Activated naive CD4-positive, alpha-beta T cell treated with anti-CD3 and anti-CD28 coated beads for 36 hours (primary cell): ENCODE measurements at regions not wholly inside any gene's neighbourhood (a gene's known extent, or its start where the extent isn't known, plus 50 kb on each side); places are given as distances from the start of the nearest gene placed in this dataset.

Experiments
- CTCF ChIA-PET: fragments of 350-600 bp; sonication (Branson Sonifier 250); formaldehyde crosslinking; loops from one replicate; lab custom pipeline; 2021; ENCODE audit warnings: antibody characterized with exemption; lab: Charles Lee
- DNase-seq: peaks from one replicate; pipeline ENCODE4 v3.0.0-alpha.2; 2020
- H3K27ac Mint-ChIP-seq: one replicate; pipeline ENCODE4 v1.8.0; 2021; ENCODE audit warnings: mild to moderate bottlenecking, mixed read lengths
- H3K27me3 Mint-ChIP-seq: one replicate; pipeline ENCODE4 v1.8.0; 2021; ENCODE audit warnings: low read depth, mixed read lengths
- H3K36me3 Mint-ChIP-seq: one replicate; pipeline ENCODE4 v1.8.0; 2021; ENCODE audit warnings: low read depth, mixed read lengths
- H3K4me1 Mint-ChIP-seq: one replicate; pipeline ENCODE4 v1.8.0; 2021; ENCODE audit warnings: low read depth, mixed read lengths
- H3K4me3 Mint-ChIP-seq: one replicate; pipeline ENCODE4 v1.8.0; 2021; ENCODE audit warnings: mild to moderate bottlenecking, moderate library complexity, mixed read lengths
- H3K9me3 Mint-ChIP-seq: one replicate; pipeline ENCODE4 v1.8.0; 2021; ENCODE audit warnings: mixed read lengths
- intact Hi-C: fragments of 100-400 bp; cut with micrococcal nuclease; formaldehyde crosslinking; loops from one replicate; pipeline ENCODE4 v1.15.1; 2023

DNA sequence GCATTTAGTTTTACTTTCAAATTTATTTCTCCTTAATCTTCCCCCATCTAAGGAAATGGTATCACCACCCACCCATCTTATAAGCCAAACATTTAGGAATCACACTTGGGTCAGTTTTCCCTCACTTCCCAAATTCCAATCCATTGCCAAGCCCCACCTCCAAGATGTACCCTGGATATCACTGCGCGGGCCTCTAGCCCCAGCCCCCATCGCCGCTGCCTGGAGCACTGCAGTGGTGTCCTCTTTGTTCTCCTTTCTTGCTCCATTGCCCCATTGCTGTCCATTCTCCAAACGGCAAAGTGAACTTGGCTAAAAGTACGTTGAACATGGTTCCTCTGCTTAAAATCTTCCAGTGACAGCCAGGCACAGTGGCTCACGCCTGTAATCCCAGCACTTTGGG lies 267.8 kb downstream of the SHOX2 start:
- no peak for DNase-seq
- Mint-ChIP-seq H3K4me1 (no peaks in the 10 kb centered on the region), H3K4me3 (no peak overlapping the region), H3K27me3 (no peaks in the 10 kb centered on the region), H3K27ac (no peak overlapping the region), H3K9me3 (no peaks in the 10 kb centered on the region), H3K36me3 (no peaks in the 10 kb centered on the region)
- CTCF ChIA-PET = no interaction called here
- intact Hi-C loops = no loop called here

DNA sequence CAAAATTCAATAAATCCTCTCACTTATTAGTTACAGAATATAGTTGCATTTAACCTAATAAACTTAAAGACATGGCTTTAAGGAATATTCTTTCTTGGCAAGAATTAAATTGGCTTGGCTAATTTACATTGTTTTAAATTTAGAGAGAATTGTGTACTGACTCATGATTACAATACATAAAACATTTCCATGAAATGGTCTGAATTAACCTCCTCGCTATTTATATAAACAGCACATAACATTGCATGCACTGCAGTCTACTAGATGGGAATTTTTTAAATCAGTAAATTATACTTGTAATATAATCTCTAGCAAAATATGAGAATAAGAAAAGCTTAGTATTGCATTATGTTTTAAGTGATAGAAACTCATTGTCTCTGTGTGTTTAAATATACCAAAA lies 268.9 kb downstream of the SHOX2 start:
- H3K36me3 Mint-ChIP-seq = no peaks in the 10 kb centered on the region
- no peak overlapping the region for H3K27ac Mint-ChIP-seq
- H3K4me3 Mint-ChIP-seq = no peak overlapping the region
- no peak for DNase-seq
- CTCF ChIA-PET = no interaction called here
- no peaks in the 10 kb centered on the region for H3K4me1 Mint-ChIP-seq
- intact Hi-C loops = no loop called here
- no peaks in the 10 kb centered on the region for H3K9me3 Mint-ChIP-seq
- H3K27me3 Mint-ChIP-seq = no peaks in the 10 kb centered on the region

DNA sequence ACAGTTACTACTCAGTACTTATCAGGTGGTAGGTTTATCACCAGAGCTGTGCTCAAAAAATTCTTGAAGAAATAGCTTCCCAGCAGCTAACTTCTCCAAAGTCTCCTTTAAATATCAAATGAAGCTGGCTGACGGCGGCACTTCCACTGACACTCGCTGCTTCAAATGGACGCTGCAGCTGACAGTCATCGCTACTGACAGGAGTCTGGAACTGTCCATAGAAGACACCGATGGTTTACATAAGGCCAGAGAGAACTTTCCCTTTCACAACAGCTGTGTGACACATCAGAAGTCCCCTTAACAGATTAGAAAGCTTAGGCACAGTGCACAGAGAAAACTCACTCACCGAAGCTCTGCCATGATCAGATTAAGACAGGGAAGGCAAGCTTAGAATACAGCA lies 270.2 kb downstream of the SHOX2 start:
- H3K27me3 Mint-ChIP-seq = no peaks in the 10 kb centered on the region
- H3K9me3 Mint-ChIP-seq = no peaks in the 10 kb centered on the region
- intact Hi-C loops = no loop called here
- H3K4me1 Mint-ChIP-seq = no peaks in the 10 kb centered on the region
- no peak overlapping the region for H3K4me3 Mint-ChIP-seq
- no peak for DNase-seq
- no peaks in the 10 kb centered on the region for H3K36me3 Mint-ChIP-seq
- CTCF ChIA-PET = no interaction called here
- H3K27ac Mint-ChIP-seq = no peak overlapping the region

DNA sequence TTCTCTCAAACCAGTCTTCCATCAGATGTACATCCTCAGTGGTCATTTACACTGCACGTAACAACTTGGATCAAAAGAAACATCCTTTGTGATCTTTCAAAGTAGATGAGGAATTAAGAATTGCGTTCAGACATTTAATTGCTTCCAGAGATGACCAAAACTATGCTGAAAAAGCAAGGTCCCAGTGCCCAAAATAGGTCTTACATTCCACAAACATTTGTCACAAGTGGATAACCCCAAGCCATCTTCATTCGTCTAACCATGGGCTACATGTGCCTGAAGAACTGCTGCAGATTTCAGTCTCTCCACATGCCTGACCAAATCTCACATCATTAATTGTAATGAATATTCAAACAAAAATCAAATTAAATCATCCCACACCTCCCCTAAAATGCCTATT lies 273.6 kb downstream of the SHOX2 start:
- intact Hi-C loops = no loop called here
- H3K36me3 Mint-ChIP-seq = no peaks in the 10 kb centered on the region
- no peak overlapping the region for H3K4me3 Mint-ChIP-seq
- no peaks in the 10 kb centered on the region for H3K27me3 Mint-ChIP-seq
- no peaks in the 10 kb centered on the region for H3K4me1 Mint-ChIP-seq
- no peak overlapping the region for H3K27ac Mint-ChIP-seq
- no peak for DNase-seq
- CTCF ChIA-PET = no interaction called here
- peaks cover 15% of the 10 kb centered on the region for H3K9me3 Mint-ChIP-seq

DNA sequence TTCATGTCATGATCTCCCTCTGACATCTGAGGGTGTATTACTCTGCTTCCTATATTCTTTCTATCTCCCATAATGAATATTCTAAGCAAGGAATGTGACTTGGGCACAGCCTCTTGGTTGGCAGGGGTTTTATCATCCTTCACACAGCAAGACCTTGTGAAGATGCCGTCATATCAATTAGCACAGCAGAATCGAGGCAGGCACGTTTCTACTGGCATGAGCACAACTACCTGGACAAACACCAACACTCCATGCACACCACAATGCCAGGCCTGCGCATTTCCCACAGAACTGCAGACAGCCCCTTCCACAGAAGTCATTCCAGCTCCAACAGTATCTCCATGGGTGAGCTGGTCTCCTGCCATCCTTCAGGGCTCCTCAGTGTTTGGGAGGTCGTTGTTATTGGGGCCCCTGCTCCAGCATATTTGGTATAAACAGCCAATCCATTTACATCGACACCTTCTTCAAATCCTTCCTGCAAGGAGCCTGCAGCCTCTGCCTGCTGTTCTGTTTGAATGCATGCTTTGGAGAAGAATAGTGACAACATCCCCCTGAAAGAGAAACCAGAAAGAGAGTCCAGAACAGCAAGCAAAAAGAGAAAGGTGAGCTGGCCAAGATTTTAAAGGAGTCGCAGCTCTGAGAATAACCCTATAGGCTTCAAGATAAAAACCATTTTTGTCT lies 275.5 kb downstream of the SHOX2 start:
- H3K4me1 Mint-ChIP-seq = no peaks in the 10 kb centered on the region
- no peak for DNase-seq
- no peak overlapping the region for H3K27ac Mint-ChIP-seq
- CTCF ChIA-PET = no interaction called here
- no peak overlapping the region for H3K4me3 Mint-ChIP-seq
- intact Hi-C loops = no loop called here
- no peaks in the 10 kb centered on the region for H3K36me3 Mint-ChIP-seq
- H3K9me3 Mint-ChIP-seq = peaks cover 15% of the 10 kb centered on the region
- H3K27me3 Mint-ChIP-seq = no peaks in the 10 kb centered on the region

DNA sequence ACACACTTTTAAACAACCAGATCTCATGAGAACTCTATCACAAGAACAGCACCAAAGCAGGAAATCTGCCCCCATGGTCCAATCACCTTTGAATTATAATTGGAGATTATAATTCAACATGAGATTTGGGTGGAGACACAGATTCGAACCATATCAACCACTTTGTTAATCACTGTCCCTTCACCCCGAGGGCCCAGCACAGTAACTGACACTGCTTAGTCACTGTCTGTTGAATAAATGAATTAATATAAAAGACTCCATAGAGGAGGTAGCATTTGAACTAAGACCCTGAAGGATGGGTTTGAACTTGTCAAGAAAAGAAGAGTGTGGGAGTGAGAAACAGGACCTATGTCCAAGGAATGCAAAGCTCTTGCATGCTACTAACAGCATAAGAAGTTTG lies 276.4 kb downstream of the SHOX2 start:
- intact Hi-C loops = no loop called here
- H3K36me3 Mint-ChIP-seq = no peaks in the 10 kb centered on the region
- H3K27ac Mint-ChIP-seq = no peak overlapping the region
- CTCF ChIA-PET = no interaction called here
- peaks cover 15% of the 10 kb centered on the region for H3K9me3 Mint-ChIP-seq
- H3K4me1 Mint-ChIP-seq = no peaks in the 10 kb centered on the region
- no peak for DNase-seq
- H3K27me3 Mint-ChIP-seq = no peaks in the 10 kb centered on the region
- H3K4me3 Mint-ChIP-seq = no peak overlapping the region

DNA sequence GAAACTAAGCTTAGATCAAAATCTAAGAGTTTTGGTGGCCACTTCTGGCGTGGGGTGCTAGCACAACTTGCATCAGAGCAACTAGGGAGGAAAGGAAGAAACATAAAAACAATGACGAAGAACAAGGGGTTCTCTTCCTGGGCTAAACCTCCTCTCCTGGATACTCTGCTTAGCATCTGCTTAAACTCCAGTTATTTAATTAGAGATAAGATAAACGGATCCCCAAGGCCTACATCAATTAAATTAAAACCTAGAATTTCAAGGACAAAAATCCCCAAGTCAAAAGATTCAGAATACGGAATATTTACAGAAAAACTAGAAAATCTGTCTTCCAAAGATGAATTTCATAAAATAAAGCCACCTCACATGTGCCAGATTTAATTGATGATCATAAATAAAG lies 281.9 kb downstream of the SHOX2 start:
- no peaks in the 10 kb centered on the region for H3K36me3 Mint-ChIP-seq
- no peak overlapping the region for H3K27ac Mint-ChIP-seq
- no peaks in the 10 kb centered on the region for H3K4me1 Mint-ChIP-seq
- intact Hi-C loops = no loop called here
- no peaks in the 10 kb centered on the region for H3K27me3 Mint-ChIP-seq
- CTCF ChIA-PET = no interaction called here
- no peak for DNase-seq
- no peak overlapping the region for H3K4me3 Mint-ChIP-seq
- peaks cover 8% of the 10 kb centered on the region for H3K9me3 Mint-ChIP-seq

DNA sequence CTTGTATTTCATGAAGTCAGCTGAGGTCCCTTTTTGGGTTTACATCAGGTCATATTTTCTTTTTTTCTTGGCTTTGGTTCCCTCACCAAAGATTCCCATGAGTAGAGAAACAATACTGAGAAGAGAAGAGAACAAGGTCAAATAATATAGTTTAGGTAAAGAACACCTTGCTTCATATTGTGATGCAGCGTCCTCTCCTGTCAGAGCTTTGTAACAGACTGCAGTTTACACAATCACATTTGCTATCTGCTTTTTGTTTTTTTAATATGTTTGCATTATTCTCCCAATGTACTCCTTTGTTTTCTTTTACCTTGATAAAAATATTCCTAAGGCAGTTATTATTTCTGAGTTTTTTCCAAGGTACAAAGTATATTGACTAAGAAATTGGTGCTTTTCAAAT lies 283.2 kb downstream of the SHOX2 start:
- no peaks in the 10 kb centered on the region for H3K36me3 Mint-ChIP-seq
- no peak for DNase-seq
- intact Hi-C loops = no loop called here
- no peaks in the 10 kb centered on the region for H3K4me1 Mint-ChIP-seq
- peaks cover 2% of the 10 kb centered on the region for H3K9me3 Mint-ChIP-seq
- H3K27me3 Mint-ChIP-seq = no peaks in the 10 kb centered on the region
- no peak overlapping the region for H3K27ac Mint-ChIP-seq
- H3K4me3 Mint-ChIP-seq = no peak overlapping the region
- CTCF ChIA-PET = no interaction called here

DNA sequence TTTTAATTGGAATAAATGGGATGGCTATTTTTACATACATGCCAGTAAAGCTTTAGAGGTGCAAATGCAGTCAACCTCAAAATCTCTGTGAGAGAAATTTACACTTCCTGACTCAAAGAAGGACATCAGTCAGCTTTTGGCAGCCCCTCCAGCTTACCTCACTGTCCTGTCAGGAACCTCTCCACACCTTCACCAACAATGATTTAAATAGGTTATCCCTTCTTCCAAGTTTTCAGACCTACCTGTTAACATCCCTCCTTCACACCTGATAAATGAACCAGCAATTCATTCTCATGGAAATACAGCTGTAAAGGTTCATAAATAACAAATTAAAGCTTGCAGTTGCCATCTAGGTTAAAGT lies 286.1 kb downstream of the SHOX2 start:
- intact Hi-C loops = no loop called here
- H3K36me3 Mint-ChIP-seq = no peaks in the 10 kb centered on the region
- H3K9me3 Mint-ChIP-seq = no peaks in the 10 kb centered on the region
- no peak overlapping the region for H3K4me3 Mint-ChIP-seq
- H3K27me3 Mint-ChIP-seq = no peaks in the 10 kb centered on the region
- H3K27ac Mint-ChIP-seq = no peak overlapping the region
- CTCF ChIA-PET = no interaction called here
- H3K4me1 Mint-ChIP-seq = no peaks in the 10 kb centered on the region
- no peak for DNase-seq

DNA sequence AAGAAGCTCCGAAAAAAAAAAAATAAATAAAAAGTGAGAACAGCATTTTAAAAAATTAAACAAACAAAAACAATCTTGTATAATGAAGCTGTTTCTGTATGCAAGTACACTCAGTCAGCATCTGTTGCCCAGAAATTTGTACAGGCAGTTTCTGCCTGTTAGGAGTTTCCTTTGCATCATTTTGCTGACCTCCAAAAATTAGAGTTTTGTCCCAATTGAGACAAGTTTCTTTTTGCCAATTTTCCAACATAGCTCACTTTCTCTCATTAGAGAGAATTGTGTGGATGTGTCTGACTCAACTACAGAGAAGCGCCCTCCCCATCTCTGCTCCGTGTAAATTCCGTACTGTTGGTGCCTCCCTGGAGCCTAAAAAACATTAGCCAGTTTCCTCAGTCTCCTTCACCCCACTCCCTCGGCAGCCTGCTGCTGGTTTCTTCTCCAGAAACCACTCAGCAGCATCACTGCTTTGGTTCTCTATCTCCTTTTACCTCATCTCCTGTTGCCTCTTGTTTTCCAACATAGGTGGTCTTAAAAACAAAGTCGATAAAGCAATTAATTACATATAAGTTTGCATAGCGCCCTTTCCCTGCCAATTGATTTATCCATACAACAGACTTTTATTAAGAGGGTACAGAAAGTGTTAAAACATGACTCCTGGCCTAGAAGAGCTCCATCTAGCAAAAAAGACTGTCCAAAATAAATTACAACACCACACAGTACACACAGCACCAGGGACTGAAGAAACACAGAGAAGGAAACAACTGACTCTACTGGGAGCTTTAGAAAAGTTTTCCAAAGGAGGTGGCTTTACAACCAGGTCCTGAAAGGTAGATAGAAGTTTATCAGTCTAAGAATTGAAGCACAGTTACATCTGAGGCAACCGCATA lies 286.7 kb downstream of the SHOX2 start:
- no peaks in the 10 kb centered on the region for H3K27me3 Mint-ChIP-seq
- H3K4me1 Mint-ChIP-seq = no peaks in the 10 kb centered on the region
- CTCF ChIA-PET = no interaction called here
- intact Hi-C loops = no loop called here
- no peaks in the 10 kb centered on the region for H3K36me3 Mint-ChIP-seq
- no peaks in the 10 kb centered on the region for H3K9me3 Mint-ChIP-seq
- DNase-seq = no peak
- no peak overlapping the region for H3K27ac Mint-ChIP-seq
- no peak overlapping the region for H3K4me3 Mint-ChIP-seq

DNA sequence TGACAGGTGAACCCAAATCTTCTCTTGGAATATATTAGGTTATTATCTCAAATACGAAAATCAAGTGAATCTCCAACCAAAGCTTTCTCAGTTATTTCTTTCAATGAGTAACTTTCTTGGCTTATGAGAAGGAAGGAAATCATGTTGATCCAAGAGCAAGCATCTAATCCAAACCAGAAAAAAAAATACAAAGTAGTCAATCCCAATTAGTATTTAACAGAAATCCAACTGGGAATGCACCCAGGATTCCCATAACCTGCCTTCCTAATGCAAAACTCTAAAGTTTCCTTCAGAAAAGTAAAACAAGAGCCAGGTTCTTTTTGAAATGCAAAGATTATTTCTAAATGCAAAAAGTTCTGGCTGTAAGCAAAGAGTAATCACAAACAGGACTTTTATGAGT lies 289.3 kb downstream of the SHOX2 start:
- CTCF ChIA-PET = interaction anchor here (1.1 kb wide), 1 partner anchor 679 kb away, joined by 3 read pairs; no protein-coding TSS in a partner anchor
- intact Hi-C loops = no loop called here
- no peaks in the 10 kb centered on the region for H3K9me3 Mint-ChIP-seq
- no peak overlapping the region for H3K4me3 Mint-ChIP-seq
- H3K27ac Mint-ChIP-seq = no peak overlapping the region
- DNase-seq = no peak
- H3K4me1 Mint-ChIP-seq = no peaks in the 10 kb centered on the region
- no peaks in the 10 kb centered on the region for H3K36me3 Mint-ChIP-seq
- H3K27me3 Mint-ChIP-seq = no peaks in the 10 kb centered on the region

DNA sequence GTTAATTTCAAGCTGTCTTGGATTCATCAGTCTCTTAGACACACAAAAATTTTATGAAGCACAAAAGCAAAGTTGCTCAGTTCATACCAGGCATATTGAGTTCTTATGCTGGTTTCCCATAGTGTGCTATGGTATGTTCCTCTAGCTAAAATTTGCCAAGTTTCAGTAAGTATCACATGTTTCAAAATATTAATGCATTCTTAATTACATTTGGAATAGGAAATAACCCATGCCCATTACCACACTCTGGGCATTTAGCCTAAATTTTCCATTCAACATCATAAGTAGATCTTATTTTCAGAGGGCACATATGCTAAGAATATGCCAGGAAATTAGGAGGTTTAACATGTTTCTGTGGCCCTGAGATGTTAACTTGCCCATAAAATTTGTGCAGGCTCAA lies 289.9 kb downstream of the SHOX2 start:
- no peak for DNase-seq
- Mint-ChIP-seq H3K9me3 (no peaks in the 10 kb centered on the region), H3K4me1 (no peaks in the 10 kb centered on the region), H3K4me3 (no peak overlapping the region), H3K27me3 (no peaks in the 10 kb centered on the region), H3K36me3 (no peaks in the 10 kb centered on the region), H3K27ac (no peak overlapping the region)
- CTCF ChIA-PET = interaction anchor here (1.1 kb wide), 1 partner anchor 680 kb away, joined by 3 read pairs; no protein-coding TSS in a partner anchor
- intact Hi-C loops = no loop called here

DNA sequence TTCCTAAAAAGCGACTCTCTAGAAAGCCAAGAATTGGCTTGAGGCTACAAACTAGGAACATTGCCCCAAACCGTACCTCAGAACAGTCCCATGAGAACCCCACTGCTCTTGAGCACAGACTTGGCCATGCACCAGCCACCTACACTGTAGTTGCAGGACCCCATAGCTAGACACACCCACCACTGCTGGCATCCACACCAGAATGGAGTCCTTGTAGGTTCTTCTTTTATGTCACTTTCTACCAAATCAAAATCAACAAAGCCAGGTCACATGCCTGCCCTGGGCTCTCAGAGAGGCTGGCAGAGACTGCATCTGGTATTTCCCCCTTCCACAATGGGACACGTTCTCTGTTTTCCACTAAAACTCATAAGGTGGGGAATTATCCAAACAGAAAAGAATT lies 290.5 kb downstream of the SHOX2 start:
- Mint-ChIP-seq H3K4me1 (no peaks in the 10 kb centered on the region), H3K9me3 (no peaks in the 10 kb centered on the region), H3K4me3 (no peak overlapping the region), H3K27me3 (no peaks in the 10 kb centered on the region), H3K27ac (no peak overlapping the region), H3K36me3 (no peaks in the 10 kb centered on the region)
- CTCF ChIA-PET = no interaction called here
- no peak for DNase-seq
- intact Hi-C loops = no loop called here
